GM19238 (cell line): ENCODE measurements at regions not wholly inside any gene's neighbourhood (a gene's known extent, or its start where the extent isn't known, plus 50 kb on each side); places are given as distances from the start of the nearest gene placed in this dataset.

Experiments
- DNase-seq: peaks from one replicate; pipeline ENCODE4 v3.0.0; 2011; ENCODE audit warnings: low spot score; ENCODE audit not compliant: insufficient read length

- no peak for DNase-seq
These were observed 107.5 kb upstream of the MVB12B start for GRCh38 chr9:126219166-126219565.

GRCh38 chr9:126219648-126220063, 107.0 kb upstream of the MVB12B start:
- no peak for DNase-seq

GRCh38 chr9:126221480-126221879, 105.1 kb upstream of the MVB12B start:
- DNase-seq: no peak

- DNase-seq: no peak
These were observed 104.2 kb upstream of the MVB12B start for GRCh38 chr9:126222363-126222834.

DNA sequence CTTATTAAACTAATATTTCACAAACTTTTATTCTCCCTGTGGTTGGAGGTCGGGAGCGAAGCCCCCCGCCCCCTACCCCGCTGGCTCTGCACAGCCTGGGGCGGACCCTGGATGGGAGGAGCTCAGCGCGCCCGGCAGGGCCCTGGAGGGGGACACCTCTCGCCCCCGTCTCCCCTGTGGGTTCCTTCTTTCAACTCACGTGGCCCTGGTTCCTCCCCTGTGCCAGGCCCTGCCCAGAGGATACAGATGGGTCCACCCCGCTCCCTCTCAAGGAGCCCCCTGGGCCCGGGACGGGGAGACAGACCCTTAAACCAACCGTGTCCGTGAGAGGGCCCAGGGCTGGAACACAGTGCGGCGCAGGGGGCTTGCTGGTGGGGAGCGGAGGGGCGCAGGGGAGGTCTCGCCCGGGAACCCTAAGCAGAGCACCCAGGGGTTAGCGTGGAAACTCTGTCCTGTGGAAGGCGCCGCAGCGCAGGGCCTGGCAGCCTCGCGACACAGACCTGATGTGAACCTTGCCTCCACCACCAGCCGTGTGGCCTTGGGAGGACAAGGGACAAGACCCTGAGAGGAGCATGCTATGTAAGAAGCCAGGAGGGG, 103.7 kb upstream of the MVB12B start:
- DNase-seq: no peak

- no peak for DNase-seq
These were observed 102.7 kb upstream of the MVB12B start for GRCh38 chr9:126223798-126224531.

GRCh38 chr9:126225611-126226609, 100.7 kb upstream of the MVB12B start:
- no peak for DNase-seq

DNA sequence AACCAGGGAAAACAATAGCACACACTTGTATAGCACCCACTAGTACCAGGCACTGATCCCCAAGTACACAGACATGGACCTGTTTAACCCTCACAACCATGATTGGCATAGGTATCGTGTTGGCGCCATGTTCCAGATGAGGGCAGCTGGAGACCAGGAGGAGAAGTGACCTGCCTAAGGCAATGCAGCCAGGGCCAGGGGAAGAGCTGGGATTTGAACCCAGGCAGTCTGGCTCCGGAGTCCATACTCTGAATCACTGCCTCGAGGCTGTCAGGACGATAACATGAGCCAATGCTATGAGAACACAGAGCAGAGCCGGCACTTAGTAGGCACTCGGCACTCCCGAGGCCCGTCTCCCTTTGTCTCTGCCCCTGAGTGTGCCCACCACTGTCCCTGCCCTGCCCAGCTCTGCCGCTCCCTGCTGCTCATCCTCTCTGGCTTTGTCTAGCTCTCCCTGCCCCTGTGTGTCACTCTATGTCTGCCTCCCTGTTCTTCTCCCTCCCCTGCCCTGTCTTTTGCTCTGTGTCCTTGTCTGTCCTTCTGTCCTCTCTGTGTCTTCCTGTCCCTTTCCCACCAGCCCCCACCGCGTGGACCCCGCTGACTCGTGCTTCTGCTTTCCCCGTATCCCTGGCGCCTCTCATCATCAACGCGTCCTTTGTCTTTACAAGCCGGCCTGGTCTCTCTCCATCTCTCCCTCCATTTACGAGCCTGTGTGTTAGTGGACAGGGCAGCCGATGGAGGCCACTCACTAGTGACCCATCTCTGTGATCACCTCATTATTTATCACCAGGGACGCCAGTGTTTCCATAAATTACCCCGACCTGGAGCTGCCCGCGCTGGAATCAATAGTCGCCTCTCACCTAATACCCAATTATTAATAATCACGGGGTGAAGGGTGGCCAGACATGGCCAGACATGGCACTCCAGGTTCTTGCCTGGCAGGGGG, 99.4 kb upstream of the MVB12B start:
- no peak for DNase-seq

DNA sequence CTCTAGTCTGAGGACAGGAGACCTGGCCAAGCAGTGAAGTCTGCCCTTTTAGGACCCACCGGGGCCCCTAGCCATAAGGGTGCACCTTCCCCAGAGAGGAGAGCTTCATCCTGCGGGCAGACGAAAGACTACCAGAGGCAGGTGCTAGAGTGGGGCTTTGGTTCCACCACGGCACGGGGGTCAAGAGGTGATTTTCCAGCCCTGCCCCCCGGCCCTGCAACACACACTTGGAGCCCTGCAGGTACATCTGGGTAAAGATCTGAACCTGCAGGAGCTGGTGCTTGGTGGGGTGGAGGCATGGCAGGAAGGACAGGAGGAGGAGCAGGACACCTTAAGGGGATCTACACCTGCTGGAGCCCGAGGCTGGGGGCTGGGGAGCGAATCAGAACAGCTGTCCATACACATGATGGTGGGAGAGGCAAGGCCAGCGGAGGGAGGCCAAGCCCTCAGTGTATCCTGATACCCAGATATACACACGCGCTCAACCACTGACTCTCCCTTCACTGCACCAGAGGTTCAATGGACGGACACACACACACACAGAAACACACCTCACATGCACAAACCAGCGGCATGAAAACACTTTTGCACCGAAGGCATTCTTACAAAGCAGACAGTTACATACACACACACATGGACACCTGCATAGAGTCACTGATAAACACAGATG, 98.4 kb upstream of the MVB12B start:
- DNase-seq: no peak

DNA sequence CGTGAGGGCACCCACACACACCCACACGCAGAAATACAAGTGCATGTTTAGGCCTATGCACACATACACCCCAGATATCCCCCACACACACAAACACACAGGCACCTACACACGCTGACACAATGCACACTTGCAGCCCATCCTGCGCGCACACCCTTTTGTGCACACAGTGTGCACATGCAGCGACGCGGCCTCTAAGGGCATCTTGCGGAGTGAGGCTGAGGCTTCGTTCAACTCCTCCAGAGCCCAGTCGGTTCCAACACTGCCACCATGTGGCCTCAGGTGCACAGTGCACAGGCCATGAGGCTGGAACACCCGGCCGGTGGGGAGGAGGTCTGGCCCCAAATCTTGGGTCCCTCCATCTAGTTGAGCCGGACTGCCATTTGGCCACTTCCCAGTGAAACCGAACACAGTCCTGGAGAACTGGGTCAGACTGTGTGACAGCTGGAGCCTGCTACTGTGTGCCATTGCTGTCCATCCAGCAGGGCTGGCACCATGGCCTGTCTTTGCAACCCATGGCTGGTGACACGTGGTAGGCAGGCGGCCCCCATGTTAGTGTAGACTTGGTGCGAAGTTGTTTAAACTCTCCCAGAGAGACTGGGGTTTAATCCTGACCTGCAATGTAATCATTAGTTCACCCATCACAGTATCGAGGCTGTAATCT, 97.7 kb upstream of the MVB12B start:
- peak; percentile 73 for DNase-seq

GRCh38 chr9:126229501-126229900, 97.1 kb upstream of the MVB12B start:
- no peak for DNase-seq

DNA sequence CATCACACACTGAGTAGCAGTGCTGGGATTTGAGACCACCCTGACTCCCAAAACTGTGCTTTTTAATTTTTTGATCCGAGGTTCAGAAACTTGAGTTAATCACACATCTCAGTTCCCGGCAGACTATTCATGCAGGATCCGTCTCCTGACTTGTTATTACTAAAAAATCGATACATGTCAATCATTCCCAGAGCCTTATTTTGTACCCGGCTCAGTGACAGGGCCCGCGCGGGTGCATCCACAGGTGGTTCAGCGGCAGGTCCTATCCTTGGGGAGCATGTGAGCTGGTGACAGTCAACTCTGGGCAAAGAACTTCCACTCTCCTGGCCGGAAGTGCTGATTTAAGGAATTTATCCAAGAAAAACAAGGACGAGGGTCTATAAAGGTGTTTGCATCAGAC, 95.9 kb upstream of the MVB12B start:
- no peak for DNase-seq

DNA sequence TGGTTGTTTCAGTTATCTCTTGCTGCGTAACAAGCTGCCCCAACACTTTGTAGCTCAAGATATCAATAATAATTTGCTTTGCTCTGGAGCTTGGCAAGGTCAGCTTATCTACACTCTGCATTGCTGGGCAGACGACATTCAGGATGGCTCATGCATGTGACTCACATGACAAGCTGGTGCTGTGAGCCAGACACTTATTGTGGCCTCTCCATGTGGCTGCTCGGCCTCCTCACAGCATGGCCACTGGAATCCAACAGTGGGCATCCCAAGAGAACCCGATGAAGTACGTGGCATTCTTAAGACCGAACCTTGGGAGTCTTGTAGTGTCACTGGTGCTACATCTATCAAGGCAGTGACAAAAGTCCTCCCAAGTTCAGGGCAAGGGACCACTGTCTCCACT, 94.2 kb upstream of the MVB12B start:
- no peak for DNase-seq

DNA sequence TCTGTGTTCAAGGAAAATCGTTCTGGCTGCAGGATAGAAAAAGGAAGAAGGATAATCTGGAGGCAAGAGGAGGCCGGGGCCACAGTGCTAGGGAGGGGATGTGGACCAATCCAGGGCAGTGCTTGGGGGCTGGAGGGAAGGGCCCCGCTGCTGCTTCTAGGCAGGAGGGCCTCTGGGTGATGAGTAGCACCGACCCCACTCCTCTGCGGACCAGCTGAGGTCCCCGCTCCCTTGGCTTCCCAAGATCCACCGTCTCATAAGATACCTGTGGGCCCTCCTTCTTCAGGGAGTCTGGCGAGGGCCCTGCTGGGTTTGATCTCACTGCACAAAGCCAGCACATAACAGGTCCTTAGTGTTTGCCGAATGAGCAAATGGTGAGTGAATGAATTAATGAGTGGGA, 93.5 kb upstream of the MVB12B start:
- no peak for DNase-seq

- no peak for DNase-seq
These were observed 92.6 kb upstream of the MVB12B start for GRCh38 chr9:126233913-126234525.

DNA sequence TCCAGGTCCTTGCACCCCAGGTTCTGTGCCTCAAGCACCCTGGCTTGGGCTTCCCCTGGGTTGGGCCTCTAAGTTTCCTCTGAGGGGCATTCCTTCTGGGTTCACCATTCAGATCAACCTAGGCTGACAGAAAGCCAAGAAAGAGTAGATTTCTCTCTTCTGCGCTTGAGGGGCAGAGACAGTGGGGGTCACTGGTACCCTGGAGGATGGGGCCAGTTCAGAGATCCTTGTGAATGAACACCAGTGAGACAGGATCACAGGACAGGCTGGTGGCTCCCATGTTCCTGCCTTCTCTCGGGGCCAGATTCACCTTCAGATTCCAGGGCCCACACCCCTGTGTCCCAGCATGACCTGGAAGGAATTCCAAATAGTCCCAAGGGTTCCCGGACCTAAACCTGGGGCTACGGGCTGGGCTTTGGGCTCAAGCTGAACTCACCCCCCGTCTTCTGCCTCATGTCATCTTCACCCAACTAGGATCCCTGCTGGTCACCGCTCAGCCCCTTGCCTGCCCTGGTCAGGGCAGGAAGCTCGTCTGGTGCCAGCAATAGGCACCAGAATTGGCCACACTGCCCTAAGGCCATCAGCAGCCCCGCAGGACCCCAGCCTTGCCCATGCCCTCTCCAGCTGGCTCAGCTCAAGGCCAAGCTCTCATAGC, 91.8 kb upstream of the MVB12B start:
- no peak for DNase-seq

- DNase-seq: no peak
These were observed 91.0 kb upstream of the MVB12B start for GRCh38 chr9:126235336-126236243.

DNA sequence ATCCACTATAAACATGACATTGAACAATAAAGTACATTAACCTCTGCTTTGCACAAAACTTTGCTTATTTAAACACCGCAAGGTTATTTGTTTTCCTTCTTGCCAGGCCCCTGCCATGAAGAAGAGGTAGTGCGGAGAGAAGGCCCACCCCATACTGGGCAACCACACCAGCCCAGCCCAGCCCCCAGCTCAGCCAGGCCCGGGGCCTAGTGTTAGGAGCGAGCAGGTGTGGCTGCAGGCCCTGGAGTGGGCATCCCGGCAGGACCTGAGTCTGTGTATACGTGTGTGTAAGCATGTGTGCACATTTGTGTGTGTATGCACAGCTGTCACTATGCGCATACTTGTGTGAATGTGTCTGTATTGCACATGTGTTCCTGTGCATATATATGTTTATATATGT, 90.4 kb upstream of the MVB12B start:
- no peak for DNase-seq
